B cell (primary cell): ENCODE measurements at regions not wholly inside any gene's neighbourhood (a gene's known extent, or its start where the extent isn't known, plus 50 kb on each side); places are given as distances from the start of the nearest gene placed in this dataset.

Source experiments
- ATAC-seq: fragments of 200-7000 bp; cut with Tn5 transposase; one replicate; pipeline ENCODE4 v1.10.0; 2021; ENCODE audit warnings: low read depth, mild to moderate bottlenecking, moderate number of reproducible peaks, moderate library complexity
- CTCF ChIA-PET: fragments of 350-600 bp; sonication (Branson Sonifier 250); formaldehyde crosslinking; loops from one replicate; lab custom pipeline; 2021; ENCODE audit warnings: antibody characterized with exemption, inconsistent platforms; lab: Charles Lee
- POLR2A ChIA-PET: fragments of 350-600 bp; sonication (Branson Sonifier 250); formaldehyde crosslinking; loops from one replicate; lab custom pipeline; 2021; ENCODE audit warnings: antibody characterized with exemption; lab: Charles Lee
- DNase-seq: peaks from one replicate; pipeline ENCODE4 v3.0.0; 2013
- H2AFZ ChIP-seq: 2 replicates; pipeline ENCODE4 v1.6.1; 2012; ENCODE audit warnings: mild to moderate bottlenecking, low read depth, low read length; ENCODE audit not compliant: insufficient read depth, poor library complexity, severe bottlenecking
- H3K27ac ChIP-seq, 2 donors: 1 replicate in 1 of 2; 2 replicates in 1 of 2; pipeline ENCODE4 v1.5.1; 2012 to 2013; ENCODE audit warnings: low read length in 2 of 2, mild to moderate bottlenecking in 2 of 2, moderate library complexity in 1 of 2
- H3K27me3 ChIP-seq, 4 experiments: fragments of 200-600 bp in 1 of 4; sonication (generic) in 1 of 4; replicated peaks in 1 of 4; 1 replicate in 2 of 4; 2 replicates in 2 of 4; pipeline versions ENCODE4 v1.6.1 to v1.7.0; 2013 to 2016; ENCODE audit warnings: low read length in 3 of 4, mild to moderate bottlenecking in 2 of 4, mixed read lengths in 1 of 4, moderate library complexity in 1 of 4; ENCODE audit not compliant: insufficient read depth in 4 of 4, control insufficient read depth in 3 of 4; ENCODE audit errors: control extremely low read depth in 1 of 4
- H3K36me3 ChIP-seq, 2 experiments: replicated peaks in 1 of 2; 1 replicate in 1 of 2; 2 replicates in 1 of 2; pipeline versions ENCODE4 v1.6.1 to v1.7.1; 2013; ENCODE audit warnings: low read length in 1 of 2; ENCODE audit not compliant: insufficient read depth in 2 of 2, control insufficient read depth in 1 of 2; ENCODE audit errors: control extremely low read depth in 1 of 2, extremely low read depth in 1 of 2
- H3K4me1 ChIP-seq, 2 donors: fragments of 200-600 bp in 1 of 2; sonication (generic) in 1 of 2; 1 replicate in 1 of 2; 2 replicates in 1 of 2; pipeline versions ENCODE4 v1.5.1 to v1.6.1; 2013 to 2017; ENCODE audit warnings: low read length in 2 of 2; ENCODE audit not compliant: control insufficient read depth in 2 of 2, insufficient read depth in 2 of 2
- H3K4me2 ChIP-seq: replicated peaks from 2 replicates; pipeline ENCODE3; 2012; ENCODE audit warnings: mild to moderate bottlenecking, low read depth, low read length; ENCODE audit not compliant: poor library complexity, severe bottlenecking
- H3K4me3 ChIP-seq, 5 experiments: fragments of 200-600 bp in 1 of 5; sonication (generic) in 1 of 5; 1 replicate in 3 of 5; 2 replicates in 2 of 5; pipeline versions ENCODE4 v1.5.1 to v1.7.0; 2011 to 2016; ENCODE audit warnings: low read length in 4 of 5, mild to moderate bottlenecking in 4 of 5, low read depth in 2 of 5, control low read depth in 1 of 5, moderate library complexity in 1 of 5; ENCODE audit not compliant: insufficient read depth in 1 of 5; ENCODE audit errors: control extremely low read depth in 1 of 5, extremely low read depth in 1 of 5
- H3K79me2 ChIP-seq: fragments of 200-600 bp; sonication (generic); one replicate; pipeline ENCODE4 v1.6.0; 2016; ENCODE audit warnings: low read length; ENCODE audit not compliant: control insufficient read depth, insufficient read depth
- H3K9ac ChIP-seq: fragments of 200-600 bp; sonication (generic); 2 replicates; pipeline ENCODE4 v1.6.1; 2017; ENCODE audit warnings: mild to moderate bottlenecking, low read length, moderate library complexity
- H3K9me3 ChIP-seq, 3 donors: one replicate each; pipeline versions ENCODE4 v1.6.1 to v1.7.1; 2013; ENCODE audit warnings: low read length in 2 of 3; ENCODE audit not compliant: control insufficient read depth in 2 of 3, insufficient read depth in 1 of 3; ENCODE audit errors: control extremely low read depth in 1 of 3
- H4K20me1 ChIP-seq: 2 replicates; pipeline ENCODE4 v1.6.0; 2012; ENCODE audit warnings: mild to moderate bottlenecking, low read length; ENCODE audit not compliant: insufficient read depth, control insufficient read depth, poor library complexity, severe bottlenecking
- H3K27ac Mint-ChIP-seq: one replicate; pipeline ENCODE4 v1.8.0; 2021; ENCODE audit warnings: mixed read lengths
- H3K27me3 Mint-ChIP-seq: one replicate; pipeline ENCODE4 v1.8.0; 2021; ENCODE audit warnings: mixed read lengths
- H3K4me1 Mint-ChIP-seq: one replicate; pipeline ENCODE4 v1.8.0; 2021; ENCODE audit warnings: mixed read lengths
- H3K4me3 Mint-ChIP-seq: one replicate; pipeline ENCODE4 v1.8.0; 2021; ENCODE audit warnings: mixed read lengths
- H3K9me3 Mint-ChIP-seq: one replicate; pipeline ENCODE4 v1.8.0; 2022; ENCODE audit warnings: mixed read lengths; ENCODE audit not compliant: insufficient read depth
- CTCF ChIP-seq: fragments of 200-600 bp; IDR thresholded peaks from one replicate; pipeline ENCODE4 v1.8.0; 2022; ENCODE audit warnings: antibody characterized with exemption, mild to moderate bottlenecking
- EZH2 ChIP-seq: IDR thresholded peaks from 2 replicates; pipeline ENCODE4 v1.6.1; 2012; ENCODE audit warnings: borderline replicate concordance, low read depth, mild to moderate bottlenecking, moderate library complexity, low read length; ENCODE audit not compliant: insufficient read depth, poor library complexity, severe bottlenecking
- WGBS: methylation state at CpG from one replicate; pipeline ENCODE4 v1.1.5; 2013; ENCODE audit warnings: missing lambda C conversion rate; ENCODE audit not compliant: insufficient coverage; 5-methylcytosine and 5-hydroxymethylcytosine counted together
- intact Hi-C: fragments of 100-400 bp; cut with micrococcal nuclease; formaldehyde crosslinking; loops from one replicate; pipeline ENCODE4 v1.10.0; 2022

- no peaks in the 10 kb centered on the region for H4K20me1 ChIP-seq
- ATAC-seq = no peak
- peaks cover 0 to 4% of the 10 kb centered on the region in 2 donors for H3K4me1 ChIP-seq
- WGBS = 100% methylated on average over 1 of the region's 3 CpGs
- no peak overlapping the region for H3K27ac Mint-ChIP-seq
- H2AFZ ChIP-seq = no peak overlapping the region
- no peak overlapping the region for H3K4me3 Mint-ChIP-seq
- peaks cover 0 to 14% (median 6%) of the 10 kb centered on the region in 4 experiments for H3K27me3 ChIP-seq
- ChIA-PET POLR2A (no interaction called here), CTCF (no interaction called here)
- H3K36me3 ChIP-seq = no peaks in the 10 kb centered on the region
- H3K9ac ChIP-seq = no peak overlapping the region
- DNase-seq = no peak
- peaks cover 14% of the 10 kb centered on the region for H3K27me3 Mint-ChIP-seq
- H3K27ac ChIP-seq = no peak overlapping the region
- no peaks in the 10 kb centered on the region for H3K9me3 ChIP-seq
- intact Hi-C loops = no loop called here
- H3K79me2 ChIP-seq = no peaks in the 10 kb centered on the region
- H3K9me3 Mint-ChIP-seq = no peaks in the 10 kb centered on the region
- TF ChIP-seq EZH2 (no peak), CTCF (no peak)
- no peak overlapping the region for H3K4me2 ChIP-seq
- H3K4me3 ChIP-seq = no peak overlapping the region
- peaks cover 3% of the 10 kb centered on the region for H3K4me1 Mint-ChIP-seq
Measured at GRCh38 chr9:89663614-89663970, 58.8 kb downstream of the GADD45G start.

- H3K27me3 Mint-ChIP-seq = peaks cover 15% of the 10 kb centered on the region
- no peak overlapping the region for H3K4me3 Mint-ChIP-seq
- TF ChIP-seq CTCF = no peak
- no peak for ATAC-seq
- Histone ChIP-seq H4K20me1 (no peaks in the 10 kb centered on the region), H3K4me1 (peaks cover 0 to 4% of the 10 kb centered on the region in 2 donors), H3K9ac (no peak overlapping the region), H3K9me3 (no peaks in the 10 kb centered on the region), H3K27ac (no peak overlapping the region), H3K79me2 (no peaks in the 10 kb centered on the region), H3K4me2 (no peak overlapping the region), H3K4me3 (no peak overlapping the region), H3K27me3 (peaks cover 0 to 14% (median 6%) of the 10 kb centered on the region in 4 experiments), H2AFZ (no peak overlapping the region), H3K36me3 (no peaks in the 10 kb centered on the region)
- DNase-seq = no peak
- peaks cover 3% of the 10 kb centered on the region for H3K4me1 Mint-ChIP-seq
- intact Hi-C loops = no loop called here
- ChIA-PET POLR2A (no interaction called here), CTCF (no interaction called here)
- no peak overlapping the region for H3K27ac Mint-ChIP-seq
- WGBS = 98% methylated on average over 4 of the region's 4 CpGs
- H3K9me3 Mint-ChIP-seq = no peaks in the 10 kb centered on the region
Measured at GRCh38 chr9:89664010-89664409, 59.2 kb downstream of the GADD45G start.
